NOMO-1 treated with DMSO at 0.1 percent for 48 hours (cell line): ENCODE measurements at regions not wholly inside any gene's neighbourhood (a gene's known extent, or its start where the extent isn't known, plus 50 kb on each side); places are given as distances from the start of the nearest gene placed in this dataset.
"Not testable (repeated sequence)": the region's sequence is repeated elsewhere in the genome, so short reads cannot be mapped to it uniquely, and the experiment has no call there.

Experiments
- DNase-seq: peaks from one replicate; lab custom pipeline; 2025; ENCODE audit not compliant: unreplicated experiment; lab: John Stamatoyannopoulos, UW

DNA sequence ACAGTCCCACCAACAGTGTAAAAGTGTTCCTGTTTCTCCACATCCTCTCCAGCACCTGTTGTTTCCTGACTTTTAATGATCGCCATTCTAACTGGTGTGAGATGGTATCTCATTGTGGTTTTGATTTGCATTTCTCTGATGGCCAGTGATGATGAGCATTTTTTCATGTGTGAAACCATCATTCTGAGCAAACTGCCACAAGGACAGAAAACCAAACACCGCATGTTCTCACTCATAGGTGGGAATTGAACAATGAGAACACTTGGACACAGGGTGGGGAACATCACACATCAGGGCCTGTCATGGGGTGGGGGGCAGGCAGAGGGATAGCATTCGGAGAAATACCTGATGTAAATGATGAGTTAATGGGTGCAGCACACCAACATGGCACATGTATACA, 240.8 kb downstream of the FAT3 start:
- not testable (repeated sequence) for DNase-seq

DNA sequence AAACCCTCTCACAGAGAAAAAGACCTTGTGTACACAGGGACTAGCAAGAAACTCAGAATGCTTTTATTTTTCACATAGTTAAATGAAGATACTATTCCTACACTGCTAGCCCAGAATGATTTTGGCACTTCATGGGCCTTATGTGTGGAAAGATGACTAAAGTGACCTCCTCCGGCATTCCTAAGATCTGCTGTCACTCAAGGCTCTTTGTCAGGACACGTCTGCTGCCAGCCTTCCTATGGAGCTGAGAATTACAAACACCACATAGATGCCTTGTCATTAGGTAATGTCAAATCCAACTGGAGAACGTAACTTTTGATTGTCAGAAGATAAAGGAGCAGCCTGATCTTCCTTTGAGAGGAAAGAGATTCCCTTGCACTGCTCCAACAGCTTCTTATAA, 249.1 kb downstream of the FAT3 start:
- no peak for DNase-seq

DNA sequence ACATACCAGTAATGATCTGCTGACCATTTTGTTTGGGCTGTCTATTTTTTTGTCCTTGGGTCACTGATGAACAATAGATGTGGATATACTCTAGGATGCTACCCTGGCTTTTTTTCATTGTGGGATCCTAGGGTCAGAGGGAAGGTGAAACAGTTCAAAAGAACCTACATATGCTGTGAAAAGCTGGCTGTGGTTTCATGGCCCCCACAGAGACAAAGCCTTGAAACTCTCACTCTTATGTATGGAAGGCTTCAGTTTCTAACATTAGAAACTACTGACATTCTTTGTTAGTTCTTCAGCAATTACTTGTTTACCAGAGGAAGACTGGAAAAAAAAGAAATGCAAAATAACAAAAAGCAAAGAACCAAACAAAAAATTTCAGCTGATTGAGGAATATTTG, 250.7 kb downstream of the FAT3 start:
- no peak for DNase-seq

DNA sequence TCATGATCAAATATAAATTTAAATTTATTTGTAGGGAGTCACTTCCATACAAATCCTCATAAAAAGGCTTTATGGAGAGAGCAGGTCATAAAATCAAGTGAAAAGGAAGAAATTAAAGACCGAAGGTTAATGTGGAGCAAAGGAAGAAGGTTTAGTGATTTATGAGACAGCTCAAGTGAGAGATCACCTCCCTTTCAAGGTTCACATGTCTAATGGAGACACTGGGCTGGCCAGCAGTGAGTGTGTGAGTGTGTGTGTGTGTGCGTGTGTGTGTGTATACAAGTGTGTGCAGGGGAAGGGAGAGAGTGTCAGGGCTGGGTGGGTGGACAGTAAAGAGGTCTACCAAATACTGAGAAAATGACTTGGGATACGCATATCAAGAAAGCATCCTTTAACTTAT, 251.2 kb downstream of the FAT3 start:
- DNase-seq, result no peak

DNA sequence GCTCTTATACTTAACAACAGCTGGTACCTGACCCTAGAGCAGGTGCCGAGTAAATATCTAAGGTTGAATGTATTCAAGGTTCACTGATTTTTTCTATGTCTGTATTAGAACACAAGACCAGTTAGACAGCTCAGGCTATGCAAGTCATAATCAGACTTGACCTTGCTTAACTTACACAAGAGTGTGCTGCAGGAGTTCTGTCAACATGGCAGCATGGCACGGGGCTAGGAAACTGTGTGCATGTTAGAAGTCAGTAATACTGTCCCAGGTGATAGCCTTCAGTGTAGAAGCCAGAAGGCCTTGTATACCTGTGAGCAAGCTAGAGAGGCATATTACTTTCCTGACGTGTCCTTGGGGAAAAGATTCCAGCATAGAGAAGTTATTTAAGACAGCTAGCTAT, 253.1 kb downstream of the FAT3 start:
- DNase-seq, result no peak

DNA sequence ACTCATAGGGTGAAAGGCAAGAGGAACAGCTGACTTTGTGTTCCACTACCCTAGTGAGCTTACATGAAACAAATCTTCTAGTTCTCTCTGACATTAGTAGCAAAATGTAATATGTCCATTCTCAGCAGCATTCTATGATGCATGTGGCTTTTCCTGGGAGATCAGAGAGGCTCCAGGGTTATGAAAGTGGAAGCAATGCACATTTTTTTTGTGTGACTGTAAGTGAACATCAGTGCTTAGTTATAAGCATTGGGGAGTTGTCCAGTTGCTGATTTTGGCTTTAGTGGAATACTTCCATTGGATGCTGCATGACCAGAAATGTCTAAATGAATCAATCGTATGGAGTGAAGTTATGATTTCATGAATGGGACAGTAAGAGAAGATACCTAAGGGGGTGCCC, 255.9 kb downstream of the FAT3 start:
- DNase-seq, result no peak

DNA sequence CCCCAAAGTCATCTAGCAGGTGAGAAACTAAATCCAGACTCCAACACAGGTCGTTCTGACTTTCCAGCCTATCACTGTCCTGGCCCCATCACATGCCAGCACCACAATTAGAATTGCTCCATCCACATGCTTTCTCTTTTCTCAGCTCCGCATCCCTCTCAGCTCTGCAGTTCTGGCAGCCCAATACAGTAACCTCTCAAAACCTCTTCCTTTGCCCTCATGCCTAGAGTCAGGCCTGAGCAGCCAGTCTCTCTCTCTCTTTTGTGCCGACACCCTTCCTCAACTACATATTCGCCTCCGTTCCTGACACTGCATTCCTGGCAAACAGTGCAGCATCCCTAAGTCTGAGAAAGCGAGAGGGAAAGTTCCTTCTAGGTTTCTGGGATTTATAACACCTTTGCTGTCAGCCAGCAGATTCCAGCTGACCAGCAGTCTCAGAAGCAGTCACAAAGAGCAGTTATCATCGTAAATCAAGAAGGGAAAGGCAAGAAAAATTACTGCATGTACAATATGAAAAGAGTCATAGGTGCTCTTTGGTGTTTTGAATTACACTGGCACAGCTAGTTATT, 258.0 kb downstream of the FAT3 start:
- no peak for DNase-seq

DNA sequence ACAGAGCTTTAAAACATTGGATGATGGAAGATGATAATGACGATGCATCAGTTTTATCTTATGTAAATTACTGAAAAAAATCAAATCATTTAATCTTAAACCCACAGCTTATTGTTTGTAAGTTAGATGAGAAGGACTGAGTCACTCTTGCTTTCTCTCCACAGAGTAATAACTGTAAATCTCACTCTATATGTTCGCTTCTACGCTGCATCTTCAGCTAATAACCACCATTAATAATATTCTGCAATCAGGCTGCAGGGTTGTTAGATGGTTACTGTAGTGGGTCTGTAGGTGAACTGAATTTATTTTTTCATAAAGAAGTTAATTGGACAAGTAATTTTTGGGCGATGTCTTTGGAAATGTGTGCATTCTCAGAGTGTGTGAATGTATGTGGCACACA, 260.0 kb downstream of the FAT3 start:
- no peak for DNase-seq

DNA sequence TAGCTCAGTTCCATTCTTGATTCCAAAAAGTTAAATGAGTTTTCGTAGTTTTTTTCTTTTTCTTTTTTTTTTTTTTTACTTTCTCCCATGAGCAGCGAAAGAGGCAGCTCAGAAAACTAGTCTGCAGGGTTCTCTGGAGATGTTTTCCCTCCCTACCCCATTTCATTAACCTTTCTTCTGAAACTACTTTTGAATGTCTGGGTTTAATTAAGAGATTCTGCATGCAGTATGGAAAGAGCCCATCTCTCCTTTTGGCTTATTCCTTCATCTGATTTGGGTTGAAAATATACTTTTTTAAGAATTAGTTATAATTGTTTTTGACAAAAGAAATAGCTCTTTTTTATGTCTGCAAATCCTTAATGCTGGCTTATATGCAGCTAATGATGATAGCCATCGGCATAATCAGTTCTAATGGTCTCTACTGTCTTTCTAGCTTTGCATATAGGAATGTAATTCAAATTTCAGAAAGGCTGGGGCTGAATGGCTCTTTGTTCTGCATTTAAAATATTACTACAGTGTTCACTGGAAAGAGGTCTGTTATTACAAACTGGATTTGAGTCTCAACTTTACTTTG, 265.3 kb downstream of the FAT3 start:
- DNase-seq, result no peak

DNA sequence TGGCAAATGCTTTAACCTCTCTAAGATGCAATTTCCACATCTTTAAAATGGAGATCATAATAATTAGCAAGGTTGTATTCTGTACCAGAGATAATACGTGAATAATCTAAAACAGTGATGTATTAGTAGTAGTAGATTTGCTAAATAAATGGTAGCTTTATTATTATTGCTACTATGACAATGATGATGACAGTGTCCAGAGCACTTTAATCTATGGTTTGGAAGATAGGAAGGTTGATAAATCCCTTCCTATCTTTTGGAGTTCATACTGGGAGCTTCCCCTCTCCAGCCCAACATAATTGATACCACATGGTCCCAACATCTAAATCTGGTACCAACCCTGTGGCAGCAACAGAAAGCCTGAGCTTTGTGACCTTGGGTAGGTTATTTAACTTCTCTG, 267.8 kb downstream of the FAT3 start:
- no peak for DNase-seq

DNA sequence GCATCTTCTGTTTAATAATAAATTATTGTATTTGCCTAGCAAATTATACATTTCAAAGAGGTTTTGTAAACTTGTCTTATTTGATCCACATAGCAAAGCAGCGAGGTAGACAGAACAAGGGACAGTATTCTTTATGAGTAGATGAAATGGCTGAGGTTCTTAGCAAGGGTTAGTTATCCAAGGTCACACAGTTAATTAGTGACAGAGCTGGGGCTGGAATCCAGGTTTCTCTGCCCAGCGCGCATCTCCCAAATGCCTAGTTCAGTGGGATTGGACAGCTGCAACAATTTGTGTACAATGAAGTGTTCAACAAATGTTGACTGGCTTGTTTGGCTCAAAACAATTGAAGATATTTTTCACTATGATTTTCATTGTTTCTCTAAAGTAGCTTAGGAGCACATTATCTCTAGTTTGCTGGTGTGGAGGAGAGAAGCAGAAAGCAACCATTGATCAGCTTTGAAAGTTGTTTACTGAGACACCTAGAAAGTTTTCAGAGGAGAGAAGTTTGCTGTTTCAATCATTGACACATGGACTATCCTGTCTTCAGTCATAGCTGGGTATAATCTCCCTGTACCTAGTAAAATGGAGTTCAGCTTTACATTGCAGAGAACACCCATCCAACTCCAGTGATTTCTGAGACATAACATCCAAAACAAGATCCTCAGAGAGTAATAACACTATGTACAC, 270.6 kb downstream of the FAT3 start:
- no peak for DNase-seq

DNA sequence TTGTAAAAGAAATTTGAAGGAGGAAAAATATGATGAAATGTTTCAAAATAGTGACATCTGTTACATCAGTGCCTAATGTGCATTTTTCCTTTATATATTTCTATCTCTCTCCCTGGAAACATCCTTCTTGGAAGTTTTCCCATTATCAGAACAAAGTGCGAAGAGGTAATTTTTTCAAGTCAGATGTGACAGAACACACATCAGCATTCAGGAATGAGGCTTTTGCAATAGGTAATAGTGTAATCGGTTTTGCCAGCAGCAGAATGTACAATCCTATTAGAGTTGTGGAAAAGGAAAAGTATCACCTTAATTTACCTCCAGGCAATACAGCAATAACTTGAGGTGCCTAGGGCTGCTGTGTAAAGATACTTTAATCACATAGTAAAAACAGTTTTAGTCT, 275.8 kb downstream of the FAT3 start:
- no peak for DNase-seq

DNA sequence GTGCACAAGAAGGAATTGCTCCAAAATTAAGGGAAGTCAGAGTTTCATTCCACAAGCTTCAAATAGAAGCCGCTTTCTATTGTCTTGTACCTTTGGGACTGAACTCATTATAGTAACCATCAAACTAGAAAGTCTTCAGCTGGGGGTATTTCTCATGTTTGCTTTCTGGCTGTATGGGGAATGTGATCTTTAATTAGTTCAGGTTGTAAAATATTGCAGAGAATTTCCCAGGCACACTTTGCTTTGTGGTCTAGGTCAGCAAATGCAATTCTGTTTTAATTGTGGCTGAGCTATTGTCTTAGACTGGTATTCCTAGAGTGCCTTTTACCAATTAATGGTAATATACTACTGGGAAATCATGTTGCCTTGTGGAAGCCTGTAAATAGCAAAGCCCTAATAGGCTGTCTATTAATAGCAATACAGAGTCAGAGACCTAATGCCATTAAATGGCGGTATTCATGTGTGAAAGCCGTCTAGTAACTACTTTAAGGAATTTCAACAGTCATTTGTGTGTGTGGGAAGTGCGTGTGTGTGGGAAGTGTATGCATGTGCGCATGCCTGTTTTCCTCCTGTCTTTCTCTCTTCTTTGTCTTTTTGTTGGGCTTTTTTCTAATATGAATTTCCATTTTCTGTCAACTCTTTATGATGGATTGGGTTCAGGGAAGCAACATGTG, 276.6 kb downstream of the FAT3 start:
- DNase-seq, result no peak

DNA sequence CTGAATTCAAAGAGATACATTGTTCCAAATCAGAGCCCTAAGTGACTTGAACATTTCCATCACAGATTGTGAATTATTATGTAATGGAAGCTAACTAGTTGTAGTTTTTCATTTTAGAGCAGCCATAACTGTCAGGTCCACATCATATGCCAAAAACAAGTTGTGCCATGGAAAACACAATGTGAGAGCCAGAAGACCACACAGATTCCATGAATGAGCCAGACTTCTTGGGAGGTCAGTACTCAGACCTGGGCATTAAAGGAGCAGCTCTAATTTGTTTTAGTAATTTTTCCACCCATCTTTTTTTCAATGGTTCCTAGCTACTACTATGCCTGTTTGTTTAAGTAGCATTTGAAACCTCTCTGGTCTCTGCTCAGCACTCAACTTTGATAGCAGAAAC, 279.4 kb downstream of the FAT3 start:
- no peak for DNase-seq

DNA sequence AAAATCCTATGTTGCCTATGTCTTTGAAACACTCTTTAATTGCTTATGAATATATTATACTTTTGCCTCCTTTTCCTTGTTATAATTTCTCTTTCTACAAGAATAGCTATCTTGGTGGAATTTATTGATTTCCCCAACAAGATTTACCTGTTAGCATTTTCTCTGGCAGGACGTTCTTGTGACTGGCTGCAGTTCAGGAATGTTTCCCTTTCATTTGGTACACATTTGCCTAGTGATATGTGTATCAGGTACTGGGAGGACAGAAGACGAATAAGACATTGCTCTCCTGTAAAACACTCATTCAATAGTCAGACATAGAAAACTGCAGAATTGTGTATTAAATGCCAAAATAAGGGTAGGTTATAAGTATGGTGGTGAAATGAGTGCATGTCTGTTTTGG, 279.9 kb downstream of the FAT3 start:
- DNase-seq, result no peak

DNA sequence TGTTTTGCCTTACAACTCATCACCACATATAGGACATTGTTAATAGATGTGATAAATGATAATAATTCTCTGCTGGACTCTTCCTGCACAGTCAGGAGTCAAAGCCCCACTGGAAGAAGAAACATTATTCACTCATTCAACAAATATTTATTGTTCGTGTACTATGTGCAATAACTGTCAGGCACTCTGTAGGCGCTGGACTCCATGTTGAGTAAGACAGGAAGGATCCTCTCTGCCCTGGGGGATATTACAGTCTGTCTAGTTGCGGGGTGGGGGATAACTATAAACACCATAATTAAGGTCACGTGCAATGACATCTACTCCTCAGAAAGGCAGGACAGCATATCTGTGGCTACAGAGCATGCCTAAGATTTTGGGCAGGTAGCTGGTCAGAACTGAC, 281.1 kb downstream of the FAT3 start:
- DNase-seq, result no peak

DNA sequence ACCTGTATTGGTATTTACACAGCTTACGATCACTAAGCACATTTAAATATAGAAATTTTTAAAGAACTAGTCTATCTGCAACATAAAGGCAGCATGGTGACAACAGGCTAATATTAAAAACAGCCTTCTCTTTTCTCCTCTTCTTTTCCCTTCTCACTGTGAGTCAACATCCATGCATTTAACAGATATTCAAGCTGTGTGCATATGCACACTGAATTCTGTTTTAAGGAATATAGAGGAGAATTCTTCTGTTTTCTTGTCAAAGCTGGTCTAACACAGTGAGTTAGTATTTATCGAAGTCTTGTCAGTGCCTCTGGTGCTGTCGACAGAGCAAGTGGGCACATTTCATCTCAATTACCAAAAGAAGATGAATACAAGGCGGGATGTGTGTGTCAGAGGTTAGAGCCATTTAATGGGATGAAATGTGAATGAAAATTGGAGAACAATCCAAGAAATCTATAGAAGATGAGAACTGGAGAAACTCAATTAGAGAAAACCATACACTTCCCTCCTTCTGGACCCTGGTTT, 282.3 kb downstream of the FAT3 start:
- no peak for DNase-seq

DNA sequence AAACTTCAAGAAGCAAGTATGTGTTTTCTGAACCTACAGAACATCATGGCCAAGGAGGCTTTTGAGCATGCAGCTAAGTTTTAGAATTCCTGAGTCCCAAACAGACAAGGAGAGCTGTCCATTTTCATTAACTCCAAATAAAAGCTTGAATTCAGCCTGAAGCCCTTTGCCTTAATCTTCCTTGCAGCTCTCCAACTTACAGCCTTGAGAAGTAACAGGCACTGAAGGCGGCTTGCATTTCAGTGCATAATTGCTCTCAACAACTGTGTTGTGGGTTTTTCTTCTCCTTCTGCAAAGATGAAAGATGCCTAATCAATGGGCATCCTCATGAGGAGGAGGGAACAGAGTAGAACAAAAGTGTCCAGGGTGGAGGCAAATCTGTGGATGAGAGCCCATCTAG, 286.0 kb downstream of the FAT3 start:
- DNase-seq, result no peak

DNA sequence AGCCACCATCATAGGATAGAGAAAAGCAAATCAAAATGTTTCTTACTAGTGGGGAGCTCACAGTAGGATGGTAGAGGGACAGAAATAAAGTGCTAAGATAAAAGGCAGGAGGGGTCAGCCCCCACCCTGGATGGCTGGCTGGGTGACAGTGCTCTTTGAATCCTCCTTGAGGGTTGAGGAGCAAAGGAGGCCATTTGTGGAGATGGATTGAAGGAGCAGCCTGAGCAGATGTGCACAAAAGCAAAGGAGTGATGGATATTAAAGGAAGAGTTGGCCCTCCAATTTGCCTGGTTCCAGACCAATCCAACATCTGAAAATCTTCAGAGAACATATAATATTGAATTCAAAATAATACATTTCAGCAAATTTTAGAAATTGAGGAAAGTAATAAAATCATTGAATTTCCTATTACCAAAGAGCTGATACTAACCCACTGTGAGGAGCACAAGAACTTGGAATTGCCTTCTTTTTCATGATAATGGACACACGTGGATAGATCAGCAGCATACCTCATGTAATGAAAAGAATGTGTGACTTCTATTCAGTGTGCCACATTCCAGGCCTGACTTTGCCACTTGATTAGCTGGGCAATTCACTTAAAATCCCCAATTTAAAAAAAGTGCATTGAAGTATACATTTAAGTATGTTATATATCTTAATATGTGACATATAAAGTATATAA, 287.0 kb downstream of the FAT3 start:
- no peak for DNase-seq

DNA sequence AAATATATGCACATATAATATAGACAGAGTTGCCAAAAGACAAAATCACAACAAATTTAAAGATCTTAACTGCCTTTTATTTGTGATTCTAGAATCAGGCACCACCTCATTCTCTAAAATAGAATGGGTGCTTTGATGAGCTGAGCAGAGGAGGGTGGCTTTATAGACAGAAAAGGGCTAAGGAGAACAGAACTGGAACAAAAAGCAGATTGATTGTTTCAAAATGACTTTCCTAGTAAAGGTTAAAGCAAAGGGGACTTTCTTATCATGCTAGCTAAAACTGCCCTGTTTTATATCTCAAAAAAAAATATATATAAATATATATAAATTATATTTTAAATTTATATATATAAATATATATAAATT, 287.6 kb downstream of the FAT3 start:
- no peak for DNase-seq

DNA sequence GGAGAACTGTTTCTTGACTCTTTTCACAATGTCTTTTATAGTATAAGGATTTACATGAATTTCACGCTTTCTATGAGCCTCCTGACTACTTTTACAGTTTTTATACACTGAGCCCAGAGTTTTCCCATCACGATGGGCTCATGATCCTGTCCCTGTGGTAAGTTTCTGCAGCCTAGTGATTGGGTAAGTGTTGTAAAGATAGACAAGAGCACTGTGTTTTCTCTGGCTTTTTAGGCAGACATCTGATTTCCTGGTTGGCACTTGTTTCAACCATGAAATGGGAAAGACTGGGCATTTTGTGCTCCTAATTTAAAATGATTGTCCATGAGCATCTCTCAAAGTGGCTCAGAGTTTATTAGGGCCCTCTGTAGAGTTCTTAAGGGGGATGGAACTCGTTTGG, 299.0 kb downstream of the FAT3 start:
- DNase-seq, result no peak

DNA sequence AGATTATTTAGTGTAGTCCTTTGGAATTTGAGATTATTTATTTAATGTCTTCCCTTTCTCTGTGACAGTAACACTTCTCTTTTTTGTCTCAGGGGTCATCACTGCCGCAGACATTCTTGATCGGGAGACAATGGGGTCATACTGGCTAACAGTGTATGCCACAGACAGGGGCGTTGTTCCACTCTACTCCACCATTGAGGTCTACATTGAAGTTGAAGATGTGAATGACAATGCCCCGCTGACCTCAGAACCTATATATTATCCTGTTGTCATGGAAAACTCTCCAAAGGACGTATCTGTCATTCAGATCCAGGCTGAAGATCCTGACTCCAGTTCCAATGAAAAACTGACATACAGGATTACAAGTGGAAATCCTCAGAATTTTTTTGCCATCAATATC, 299.9 kb downstream of the FAT3 start:
- no peak for DNase-seq
